ENCODE measurements at regions not wholly inside any gene's neighbourhood (a gene's known extent, or its start where the extent isn't known, plus 50 kb on each side); places are given as distances from the start of the nearest gene placed in this dataset.
"Not testable (repeated sequence)": the region's sequence is repeated elsewhere in the genome, so short reads cannot be mapped to it uniquely, and the experiment has no call there.

GRCh38 chr6:118367314-118367713 lies 180.8 kb upstream of the PLN start:
- DNase-seq, result no peak

GRCh38 chr6:118370722-118371121 lies 177.4 kb upstream of the PLN start:
- no peak for DNase-seq

GRCh38 chr6:118371955-118372354 lies 176.1 kb upstream of the PLN start:
- no peak for DNase-seq

- no peak for DNase-seq
These were observed 175.7 kb upstream of the PLN start for GRCh38 chr6:118372413-118372812.

- no peak for DNase-seq
These were observed 170.2 kb upstream of the PLN start for GRCh38 chr6:118377711-118378414.

GRCh38 chr6:118380620-118381019 lies 167.5 kb upstream of the PLN start:
- not testable (repeated sequence) for DNase-seq

- no peak for DNase-seq
These were observed 166.0 kb upstream of the PLN start for GRCh38 chr6:118382126-118382525.

GRCh38 chr6:118383924-118384323 lies 164.2 kb upstream of the PLN start:
- no peak for DNase-seq

- DNase-seq, result no peak
These were observed 161.1 kb upstream of the PLN start for GRCh38 chr6:118386975-118387374.

- peak; percentile 12 for DNase-seq
These were observed 160.0 kb upstream of the PLN start for GRCh38 chr6:118387921-118388701.

GRCh38 chr6:118391086-118391485 lies 157.0 kb upstream of the PLN start:
- no peak for DNase-seq

- no peak for DNase-seq
These were observed 154.0 kb upstream of the PLN start for GRCh38 chr6:118394106-118394505.

- no peak for DNase-seq
These were observed 151.1 kb upstream of the PLN start for GRCh38 chr6:118396969-118397368.

- DNase-seq, result no peak
These were observed 150.2 kb upstream of the PLN start for GRCh38 chr6:118397671-118398465.

GRCh38 chr6:118400098-118400497 lies 148.0 kb upstream of the PLN start:
- no peak for DNase-seq

GRCh38 chr6:118400582-118400981 lies 147.5 kb upstream of the PLN start:
- DNase-seq, result no peak

- no peak for DNase-seq
These were observed 146.6 kb upstream of the PLN start for GRCh38 chr6:118401325-118401975.

GRCh38 chr6:118403036-118403435 lies 145.1 kb upstream of the PLN start:
- no peak for DNase-seq

- DNase-seq, result no peak
These were observed 139.2 kb upstream of the PLN start for GRCh38 chr6:118408863-118409262.

GRCh38 chr6:118410001-118410400 lies 138.1 kb upstream of the PLN start:
- no peak for DNase-seq
